ENCODE measurements at regions not wholly inside any gene's neighbourhood (a gene's known extent, or its start where the extent isn't known, plus 50 kb on each side); places are given as distances from the start of the nearest gene placed in this dataset.
A peak's percentile ranks its signal among the peaks of the same experiment; 100 is the strongest.
"Not testable (repeated sequence)": the region's sequence is repeated elsewhere in the genome, so short reads cannot be mapped to it uniquely, and the experiment has no call there.

DNA sequence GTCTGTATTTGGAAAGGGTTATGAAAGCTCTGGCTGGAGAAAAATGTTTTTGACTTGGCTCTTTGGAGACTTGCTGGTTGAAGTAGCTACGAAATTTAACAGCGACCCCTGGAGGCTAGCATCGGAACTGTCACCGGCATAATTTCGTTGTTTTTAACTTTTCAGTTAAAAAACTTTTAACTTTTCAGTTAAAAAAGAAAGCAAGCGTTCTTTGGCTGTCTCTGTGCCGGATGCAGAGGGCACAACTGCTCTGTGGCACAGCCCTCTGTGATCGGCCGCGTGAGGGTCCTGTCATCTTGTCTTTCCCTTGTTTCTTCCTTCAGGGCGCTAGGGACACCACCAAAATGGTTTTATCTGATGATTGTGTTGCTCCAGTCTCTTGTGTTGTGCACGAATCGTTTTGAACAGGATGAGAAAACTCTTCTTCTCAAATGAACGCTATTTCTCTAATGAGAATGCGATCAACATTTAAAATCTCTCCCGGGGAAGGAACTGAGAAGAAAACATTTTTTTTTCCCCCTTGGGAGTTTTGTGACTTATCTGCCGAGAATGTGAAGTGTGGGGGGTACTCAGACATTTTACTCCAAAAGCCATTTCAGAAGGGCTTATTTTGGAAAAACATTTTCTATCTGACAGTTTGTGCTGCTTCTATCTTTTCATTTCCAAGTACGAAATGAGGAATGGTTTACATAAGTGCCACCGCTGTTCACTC lies 57.1 kb downstream of the ADCYAP1 start:
- DNase-seq (ENCODE audit: low read depth): no peak

- DNase-seq (ENCODE audit: low read depth): no peak
Observed at GRCh38 chr18:963276-963675, 58.6 kb downstream of the ADCYAP1 start.

DNA sequence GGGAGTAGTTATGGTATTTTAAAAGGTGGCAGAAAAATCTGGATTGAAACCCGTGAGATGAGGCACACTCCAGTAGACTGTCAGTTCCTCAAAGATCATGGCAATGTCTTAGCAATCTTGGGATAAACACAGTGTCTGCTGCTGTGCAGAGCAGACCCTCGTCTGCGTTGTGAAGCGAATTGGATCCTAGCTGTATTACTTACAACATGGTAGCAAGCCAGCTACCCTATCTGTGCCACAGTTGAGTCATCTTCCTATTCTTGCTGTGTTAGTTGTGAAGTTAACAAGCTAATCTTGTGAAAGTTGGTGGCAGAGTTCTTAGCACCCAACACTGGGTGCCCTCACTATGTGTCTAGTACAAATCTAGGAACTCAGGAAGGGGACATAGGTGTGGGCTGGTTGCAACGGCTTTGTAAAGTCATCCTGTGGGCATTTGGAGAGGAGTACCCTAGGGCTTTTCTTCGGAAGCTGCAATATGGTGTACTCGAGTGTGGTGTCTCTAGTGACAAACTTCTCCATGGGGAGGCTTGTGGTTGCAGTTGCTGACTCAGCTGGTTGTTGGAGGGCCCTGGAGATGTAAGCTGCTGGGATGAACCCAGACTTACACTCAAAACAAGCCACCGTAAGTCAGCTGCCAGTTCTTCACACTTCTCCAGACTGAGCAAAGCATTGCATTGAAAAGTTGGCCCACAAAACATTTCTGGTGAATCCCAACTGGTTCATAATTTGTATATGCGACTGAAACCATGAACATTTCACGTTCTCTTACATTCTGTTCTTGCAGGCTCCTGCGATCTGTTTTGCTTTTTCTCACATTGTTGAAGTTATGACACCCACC lies 61.5 kb downstream of the ADCYAP1 start:
- DNase-seq (ENCODE audit: low read depth): peak; percentile 34

DNA sequence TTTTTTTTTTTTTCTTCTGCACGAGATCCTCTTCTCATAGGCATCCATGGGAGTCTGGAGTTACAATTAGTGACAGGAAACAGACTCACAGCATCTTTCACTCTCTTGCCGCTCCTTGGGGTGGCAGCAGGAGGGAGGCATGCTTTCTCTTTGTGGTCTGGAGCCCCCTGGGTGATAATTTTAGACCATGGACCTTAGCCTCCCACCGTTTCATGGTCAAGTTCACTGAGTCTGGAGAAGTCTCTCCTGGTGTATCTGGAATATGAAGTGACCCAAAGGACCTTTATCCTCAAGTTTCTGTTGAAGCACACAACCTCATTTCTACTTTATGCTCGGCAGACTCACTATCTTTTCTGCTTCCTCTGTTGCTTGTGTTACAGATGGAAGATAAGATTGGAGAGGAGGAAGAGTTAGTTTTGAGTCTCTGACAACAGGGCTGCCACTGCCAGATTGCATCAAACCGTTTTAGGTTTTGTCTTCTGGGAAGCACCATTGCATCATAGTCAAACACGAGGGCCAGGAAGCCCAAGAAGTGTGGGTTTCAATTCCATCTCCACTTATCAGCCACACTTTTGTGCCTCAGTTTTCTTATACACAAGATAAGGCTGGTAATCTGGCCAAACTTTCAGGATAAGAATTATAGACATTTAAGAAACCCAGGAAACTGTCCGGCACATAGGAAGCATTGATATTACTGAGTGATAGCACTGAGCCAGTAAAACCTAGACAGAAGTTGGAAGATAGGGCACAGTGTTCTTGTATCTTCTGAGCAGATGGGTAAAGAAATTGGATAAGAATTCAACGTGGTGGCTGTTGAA lies 62.3 kb downstream of the ADCYAP1 start:
- DNase-seq (ENCODE audit: low read depth): peak; percentile 73

DNA sequence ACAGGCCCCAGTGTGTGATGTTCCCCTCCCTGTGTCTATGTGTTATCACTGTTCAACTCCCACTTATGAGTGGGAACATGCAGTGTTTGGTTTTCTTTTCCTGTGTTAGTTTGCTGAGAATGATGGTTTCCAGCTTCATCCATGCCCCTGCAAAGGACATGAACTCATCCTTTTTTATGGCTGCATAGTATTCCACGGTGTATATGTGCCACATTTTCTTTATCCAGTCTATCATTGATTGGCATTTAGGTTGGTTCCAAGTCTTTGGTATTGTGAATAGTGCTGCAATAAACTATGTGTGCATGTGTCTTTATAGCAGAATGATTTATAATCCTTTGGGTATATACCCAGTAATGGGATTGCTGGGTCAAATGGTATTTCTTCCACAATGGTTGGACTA lies 64.2 kb downstream of the ADCYAP1 start:
- DNase-seq (ENCODE audit: low read depth): not testable (repeated sequence)

DNA sequence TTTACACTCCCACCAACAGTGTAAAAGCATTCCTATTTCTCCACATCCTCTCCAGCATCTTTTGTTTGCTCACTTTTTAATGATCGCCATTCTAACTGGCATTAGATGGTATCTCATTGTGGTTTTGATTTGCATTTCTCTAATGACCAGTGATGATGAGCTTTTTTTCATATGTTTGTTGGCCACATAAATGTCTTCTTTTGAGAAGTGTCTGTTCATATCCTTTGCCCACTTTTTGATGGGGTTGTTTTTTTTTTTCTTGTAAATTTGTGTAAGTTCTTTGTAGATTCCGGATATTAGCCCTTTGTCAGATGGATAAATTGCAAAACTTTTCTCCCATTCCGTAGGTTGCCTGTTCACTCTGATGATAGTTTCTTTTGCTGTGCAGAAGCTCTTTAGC lies 64.6 kb downstream of the ADCYAP1 start:
- DNase-seq (ENCODE audit: low read depth): not testable (repeated sequence)

GRCh38 chr18:974606-975005 lies 69.9 kb downstream of the ADCYAP1 start:
- not testable (repeated sequence) for DNase-seq (ENCODE audit: low read depth)

- not testable (repeated sequence) for DNase-seq (ENCODE audit: low read depth)
Observed at GRCh38 chr18:976393-977128, 71.9 kb downstream of the ADCYAP1 start.

DNA sequence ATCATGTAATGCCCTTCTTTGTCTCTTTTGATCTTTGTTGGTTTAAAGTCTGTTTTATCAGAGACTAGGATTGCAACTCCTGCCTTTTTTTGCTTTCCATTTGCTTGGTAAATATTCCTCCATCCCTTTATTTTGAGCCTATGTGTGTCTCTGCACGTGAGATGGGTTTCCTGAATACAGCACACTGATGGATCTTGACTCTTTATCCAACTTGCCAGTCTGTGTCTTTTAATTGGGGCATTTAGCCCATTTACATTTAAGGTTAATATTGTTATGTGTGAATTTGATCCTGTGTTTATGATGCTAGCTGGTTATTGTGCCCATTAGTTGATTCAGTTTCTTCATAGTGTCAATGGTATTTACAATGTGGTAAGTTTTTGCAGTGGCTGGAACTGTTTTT lies 72.7 kb downstream of the ADCYAP1 start:
- not testable (repeated sequence) for DNase-seq (ENCODE audit: low read depth)

- not testable (repeated sequence) for DNase-seq (ENCODE audit: low read depth)
Observed at GRCh38 chr18:977732-978131, 73.1 kb downstream of the ADCYAP1 start.

- no peak for DNase-seq (ENCODE audit: low read depth)
Observed at GRCh38 chr18:980586-980985, 75.9 kb downstream of the ADCYAP1 start.

DNA sequence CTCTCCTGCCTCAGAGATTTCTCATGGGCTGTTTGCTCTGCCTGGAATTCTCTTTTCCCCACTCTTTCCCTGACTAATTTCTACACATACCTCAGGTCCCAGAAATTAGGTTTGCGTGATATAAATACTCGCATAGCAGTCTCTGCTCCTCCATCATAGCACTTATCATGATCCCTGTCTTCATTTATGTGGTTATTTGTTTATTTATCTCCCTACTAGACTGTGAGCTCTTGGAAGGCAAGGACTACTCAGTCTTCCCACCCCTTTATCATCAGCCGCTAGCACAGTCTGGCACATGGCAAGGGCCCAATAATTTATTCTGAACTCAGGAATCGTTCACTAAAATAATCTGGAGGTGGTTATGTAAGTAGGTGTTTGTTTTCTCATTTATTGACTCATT lies 79.3 kb downstream of the ADCYAP1 start:
- DNase-seq (ENCODE audit: low read depth): no peak

DNA sequence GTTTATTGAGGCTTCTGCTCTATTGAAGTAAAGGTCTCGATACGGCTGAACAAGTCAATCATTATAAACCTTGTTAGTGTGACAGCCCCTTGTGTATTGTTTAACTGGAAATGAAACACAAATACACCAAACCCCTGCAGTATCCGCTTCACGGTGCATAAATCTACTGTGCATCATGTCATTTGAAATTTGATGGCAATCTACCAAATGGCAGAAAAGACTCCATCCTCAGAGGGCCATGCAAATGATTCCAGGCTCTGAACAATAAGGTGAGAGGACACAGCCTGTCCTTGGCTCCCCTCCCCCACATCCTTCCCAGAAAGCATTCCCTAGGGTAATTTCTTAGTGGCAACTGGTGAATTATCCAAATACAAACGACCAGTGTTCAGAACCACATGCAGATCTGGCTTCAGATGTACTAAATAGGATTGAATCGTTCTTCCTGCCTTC lies 80.6 kb downstream of the ADCYAP1 start:
- DNase-seq (ENCODE audit: low read depth): no peak

DNA sequence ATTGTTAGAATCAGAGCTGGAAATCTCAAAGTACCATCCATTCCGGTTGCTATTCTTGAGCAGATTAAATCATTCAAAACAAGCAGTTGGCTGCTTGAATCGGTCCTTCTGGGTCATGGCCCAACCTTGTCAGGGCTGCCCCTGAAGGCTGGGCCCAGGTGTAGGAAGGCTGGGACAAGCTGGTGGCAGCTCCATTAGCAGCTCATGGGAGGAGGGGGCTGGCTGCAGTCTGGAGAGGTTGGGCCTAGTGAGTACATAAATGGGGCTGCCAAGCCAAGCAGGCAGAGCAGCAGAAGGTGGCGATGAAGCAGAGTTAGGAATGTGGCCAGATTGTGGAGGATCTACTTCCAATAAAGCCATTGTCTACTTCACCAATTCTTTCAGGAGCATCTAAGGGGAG lies 81.4 kb downstream of the ADCYAP1 start:
- DNase-seq (ENCODE audit: low read depth): no peak

DNA sequence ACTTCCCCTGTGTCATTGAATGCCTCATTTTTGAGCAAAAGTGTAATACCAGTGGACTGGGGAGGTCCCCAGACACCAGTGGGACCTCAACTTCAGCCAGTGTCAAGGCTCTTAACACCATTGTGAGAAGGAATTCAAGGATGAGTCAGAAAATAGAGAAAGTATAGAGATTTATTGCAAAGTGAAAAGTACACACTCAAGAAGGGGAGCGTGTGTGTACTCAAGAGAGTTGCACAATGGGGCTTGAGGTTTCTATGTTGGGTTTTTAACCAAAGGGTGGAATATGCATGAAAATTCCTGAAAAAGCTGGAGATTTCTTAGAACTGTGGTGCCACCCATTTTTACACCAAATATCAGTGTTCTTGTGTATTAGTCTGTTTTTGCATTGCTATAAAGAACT lies 81.9 kb downstream of the ADCYAP1 start:
- DNase-seq (ENCODE audit: low read depth): no peak

DNA sequence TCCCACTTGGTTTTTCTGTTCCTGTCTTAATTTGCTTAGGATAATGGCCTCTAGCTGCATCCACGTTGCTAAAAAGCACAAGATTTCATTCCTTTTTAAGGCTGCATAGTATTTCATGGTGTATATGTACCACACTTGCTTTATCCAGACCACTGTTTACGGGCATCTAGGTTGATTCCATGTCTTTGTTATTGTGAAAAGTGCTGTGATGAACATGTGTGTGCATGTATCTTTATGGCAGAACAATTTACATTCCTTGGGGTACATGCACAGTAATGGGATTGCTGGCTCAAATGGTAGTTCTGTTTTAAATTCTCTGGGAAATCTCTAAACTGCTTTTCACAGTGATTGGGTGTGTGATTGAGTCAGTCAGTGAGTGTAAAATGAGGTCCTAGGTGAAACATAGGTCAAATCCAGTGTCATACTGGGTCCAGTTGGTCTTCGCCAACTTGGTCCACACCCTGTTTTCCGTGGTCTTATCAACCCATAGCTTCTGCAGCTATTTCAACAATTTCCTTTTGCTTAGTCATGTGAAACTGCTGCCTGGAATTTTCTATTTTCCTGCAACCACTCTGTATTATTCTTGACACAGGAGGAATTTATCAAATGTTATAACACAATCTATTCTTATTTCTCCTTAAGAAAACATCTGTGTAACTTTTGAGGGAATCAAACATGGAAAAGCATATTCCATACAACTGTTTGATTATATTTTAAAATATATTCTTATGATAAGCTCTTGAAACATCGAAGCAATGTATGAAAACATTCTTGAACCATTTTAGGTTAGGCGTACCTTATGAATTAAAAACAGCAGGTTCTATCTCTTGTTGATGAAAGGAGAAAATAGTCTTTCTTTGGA lies 82.9 kb downstream of the ADCYAP1 start:
- no peak for DNase-seq (ENCODE audit: low read depth)

GRCh38 chr18:989425-989824 lies 84.8 kb downstream of the ADCYAP1 start:
- DNase-seq (ENCODE audit: low read depth): no peak

DNA sequence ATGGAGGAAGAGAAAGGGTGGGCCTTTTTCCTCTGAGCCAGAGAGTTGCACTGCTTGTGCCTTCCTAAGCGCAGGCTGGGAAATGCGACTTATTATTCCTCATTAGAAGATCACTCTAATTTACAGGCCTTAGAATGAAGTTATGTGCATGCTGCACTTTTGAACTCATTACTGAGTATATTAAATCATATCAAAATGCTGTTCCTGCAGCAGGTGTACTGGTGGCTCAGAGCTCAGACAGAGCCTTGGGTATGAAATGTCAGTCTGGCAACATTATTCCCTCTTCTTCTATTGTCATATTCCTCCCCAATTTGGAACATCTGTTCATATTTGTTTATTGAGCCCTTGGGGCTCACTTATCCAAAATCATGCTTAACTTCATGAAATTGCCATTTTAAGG lies 85.5 kb downstream of the ADCYAP1 start:
- no peak for DNase-seq (ENCODE audit: low read depth)

DNA sequence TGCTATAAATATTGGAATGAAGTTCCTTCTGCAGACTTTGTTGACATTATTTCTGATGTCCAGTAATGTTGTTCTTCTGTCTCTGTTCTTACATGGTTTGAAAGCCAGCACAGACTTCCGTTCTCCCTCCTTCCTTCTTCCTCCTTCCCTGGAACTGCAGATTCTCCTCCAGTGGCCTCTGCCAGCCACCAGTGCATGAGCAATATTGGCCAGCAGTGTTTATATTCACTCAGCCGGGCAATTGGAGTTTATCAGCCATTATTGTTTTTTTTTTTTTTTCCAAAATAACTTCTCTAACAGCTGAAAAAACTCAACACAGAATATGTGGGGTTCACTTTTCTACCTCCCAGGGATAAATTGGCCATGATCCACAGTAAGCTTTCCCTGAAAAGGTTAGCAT lies 86.8 kb downstream of the ADCYAP1 start:
- DNase-seq (ENCODE audit: low read depth): no peak

GRCh38 chr18:993560-993959 lies 88.9 kb downstream of the ADCYAP1 start:
- DNase-seq (ENCODE audit: low read depth): no peak

- DNase-seq (ENCODE audit: low read depth): no peak
Observed at GRCh38 chr18:995629-996028, 91.0 kb downstream of the ADCYAP1 start.

Measured in CMK (cell line).